ENCODE measurements at regions not wholly inside any gene's neighbourhood (a gene's known extent, or its start where the extent isn't known, plus 50 kb on each side); places are given as distances from the start of the nearest gene placed in this dataset.
A peak's percentile ranks its signal among the peaks of the same experiment; 100 is the strongest.

DNA sequence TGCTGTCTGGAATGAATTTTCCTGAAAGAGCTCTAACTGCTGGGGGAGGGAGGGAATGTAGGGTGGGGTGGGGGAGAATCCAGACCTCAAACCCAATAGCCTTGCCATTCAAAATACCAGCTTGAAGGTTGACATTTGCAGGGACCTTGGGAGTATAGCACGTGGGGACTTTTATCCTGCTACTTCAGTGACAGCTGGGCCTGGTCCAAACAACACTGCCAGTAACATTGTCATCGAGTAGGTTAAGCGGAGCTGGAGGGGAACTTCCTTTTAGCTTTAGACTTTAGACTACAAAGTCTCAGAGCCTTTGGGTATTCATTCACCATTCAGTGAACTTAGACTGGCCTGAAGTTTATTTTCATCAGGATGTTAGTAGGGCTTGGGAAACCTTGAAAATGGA is 248.7 kb downstream of the MEIS1 start:
- Histone ChIP-seq H4K12ac (ENCODE audit: low read depth, low read length) (no peak overlapping the region), H3K27me3 (ENCODE audit: insufficient read depth, low read length) (no peaks in the 10 kb centered on the region), H2BK12ac (ENCODE audit: low read length) (no peak overlapping the region), H4K91ac (ENCODE audit: low read depth, low read length) (no peak overlapping the region), H3K4me3 (ENCODE audit: low read depth, low read length) (no peak overlapping the region), H3K4me2 (ENCODE audit: low read length) (no peak overlapping the region), H3K79me1 (ENCODE audit: low read length) (no peaks in the 10 kb centered on the region), H3K23ac (ENCODE audit: low read length) (no peak overlapping the region), H2BK120ac (ENCODE audit: insufficient read depth, low read length, poor library complexity) (no peak overlapping the region), H3K27ac (ENCODE audit: low read depth, low read length) (no peak overlapping the region), H3K79me2 (ENCODE audit: control insufficient read depth, insufficient read depth, low read length, poor library complexity) (no peaks in the 10 kb centered on the region), H3K4me1 (ENCODE audit: control insufficient read depth in 1 of 2, insufficient read depth in 2 of 2, low read length in 2 of 2) (no peaks in the 10 kb centered on the region), H2AFZ (ENCODE audit: insufficient read depth, low read length, poor library complexity) (no peak overlapping the region), H2BK5ac (ENCODE audit: low read depth, low read length, poor library complexity) (no peak overlapping the region), H3K9me3 (ENCODE audit: insufficient read depth, low read depth, low read length) (no peaks in the 10 kb centered on the region), H3K9ac (ENCODE audit: low read length) (no peak overlapping the region), H3K18ac (ENCODE audit: low read length) (no peak overlapping the region), H3K36me3 (ENCODE audit: control insufficient read depth in 1 of 2, insufficient read depth in 2 of 2, low read length in 2 of 2) (no peaks in the 10 kb centered on the region), H4K8ac (ENCODE audit: low read depth, low read length) (no peak overlapping the region), H2AK5ac (ENCODE audit: low read length) (no peak overlapping the region), H3K4ac (ENCODE audit: low read depth, low read length) (no peak overlapping the region), H3K14ac (ENCODE audit: low read length) (no peak overlapping the region)
- DNase-seq: no peak
- WGBS (ENCODE audit: extremely low coverage, insufficient coverage, insufficient read length): no CpG with 5 or more reads among the region's 3 CpGs

DNA sequence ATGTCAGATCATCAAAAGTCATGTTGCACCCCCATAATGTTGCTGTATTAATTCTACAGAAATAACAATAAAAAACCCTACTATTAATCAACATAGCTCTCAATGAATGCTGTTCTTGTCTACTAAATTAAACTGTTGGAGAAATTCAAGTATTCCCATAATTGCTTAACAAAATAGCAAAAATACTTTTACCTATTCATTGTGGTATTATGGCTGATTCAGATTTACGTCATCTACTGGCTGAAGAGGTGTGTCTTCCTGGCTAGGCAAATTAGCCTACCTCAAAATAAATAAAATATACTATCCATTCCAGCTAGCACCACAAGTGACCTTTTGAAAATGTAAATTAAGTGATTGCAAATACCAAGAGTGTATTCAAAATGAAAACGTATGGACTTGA is 249.4 kb downstream of the MEIS1 start:
- Histone ChIP-seq H3K4me2 (ENCODE audit: low read length) (no peak overlapping the region), H2BK12ac (ENCODE audit: low read length) (no peak overlapping the region), H3K79me1 (ENCODE audit: low read length) (no peaks in the 10 kb centered on the region), H3K23ac (ENCODE audit: low read length) (no peak overlapping the region), H3K18ac (ENCODE audit: low read length) (no peak overlapping the region), H3K36me3 (ENCODE audit: control insufficient read depth in 1 of 2, insufficient read depth in 2 of 2, low read length in 2 of 2) (no peaks in the 10 kb centered on the region), H4K12ac (ENCODE audit: low read depth, low read length) (no peak overlapping the region), H3K14ac (ENCODE audit: low read length) (no peak overlapping the region), H3K4me1 (ENCODE audit: control insufficient read depth in 1 of 2, insufficient read depth in 2 of 2, low read length in 2 of 2) (no peaks in the 10 kb centered on the region), H3K9ac (ENCODE audit: low read length) (no peak overlapping the region), H3K4me3 (ENCODE audit: low read depth, low read length) (no peak overlapping the region), H3K79me2 (ENCODE audit: control insufficient read depth, insufficient read depth, low read length, poor library complexity) (no peaks in the 10 kb centered on the region), H4K91ac (ENCODE audit: low read depth, low read length) (no peak overlapping the region), H2AK5ac (ENCODE audit: low read length) (no peak overlapping the region), H3K9me3 (ENCODE audit: insufficient read depth, low read depth, low read length) (no peaks in the 10 kb centered on the region), H2BK5ac (ENCODE audit: low read depth, low read length, poor library complexity) (no peak overlapping the region), H2AFZ (ENCODE audit: insufficient read depth, low read length, poor library complexity) (no peak overlapping the region), H3K4ac (ENCODE audit: low read depth, low read length) (no peak overlapping the region), H3K27ac (ENCODE audit: low read depth, low read length) (no peak overlapping the region), H3K27me3 (ENCODE audit: insufficient read depth, low read length) (no peaks in the 10 kb centered on the region), H2BK120ac (ENCODE audit: insufficient read depth, low read length, poor library complexity) (no peak overlapping the region), H4K8ac (ENCODE audit: low read depth, low read length) (no peak overlapping the region)
- WGBS (ENCODE audit: extremely low coverage, insufficient coverage, insufficient read length): no CpG with 5 or more reads among the region's 2 CpGs
- DNase-seq: peak in 1 of 2 donors; percentile 55

DNA sequence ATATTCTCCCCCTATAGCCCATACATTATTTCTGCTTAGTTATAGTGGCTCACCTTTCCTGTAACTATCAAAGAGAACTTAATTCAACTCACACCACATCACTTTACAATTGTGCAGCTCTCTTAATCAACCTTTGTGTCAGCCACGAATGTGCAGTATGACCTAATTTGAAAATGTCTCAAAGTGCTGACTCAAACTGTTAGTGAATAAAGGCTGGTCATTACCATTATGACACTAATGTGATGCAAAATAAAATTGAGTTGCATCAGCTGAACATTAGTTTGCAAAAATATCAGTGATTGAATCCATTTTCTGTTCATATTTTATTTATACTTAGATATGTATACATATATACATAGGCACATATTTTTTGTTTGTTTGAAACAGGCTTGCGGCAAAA is 251.8 kb downstream of the MEIS1 start:
- no peaks in the 10 kb centered on the region for H3K27me3 ChIP-seq (ENCODE audit: insufficient read depth, low read length)
- H3K9ac ChIP-seq (ENCODE audit: low read length): no peak overlapping the region
- H3K36me3 ChIP-seq (ENCODE audit: control insufficient read depth in 1 of 2, insufficient read depth in 2 of 2, low read length in 2 of 2): no peaks in the 10 kb centered on the region
- no peaks in the 10 kb centered on the region for H3K9me3 ChIP-seq (ENCODE audit: insufficient read depth, low read depth, low read length)
- H3K14ac ChIP-seq (ENCODE audit: low read length): no peak overlapping the region
- H2AK5ac ChIP-seq (ENCODE audit: low read length): no peak overlapping the region
- H2AFZ ChIP-seq (ENCODE audit: insufficient read depth, low read length, poor library complexity): no peak overlapping the region
- no CpG with 5 or more reads among the region's 2 CpGs for WGBS (ENCODE audit: extremely low coverage, insufficient coverage, insufficient read length)
- no peak overlapping the region for H3K18ac ChIP-seq (ENCODE audit: low read length)
- no peak overlapping the region for H2BK12ac ChIP-seq (ENCODE audit: low read length)
- no peaks in the 10 kb centered on the region for H3K79me1 ChIP-seq (ENCODE audit: low read length)
- no peak overlapping the region for H2BK120ac ChIP-seq (ENCODE audit: insufficient read depth, low read length, poor library complexity)
- no peak overlapping the region for H4K12ac ChIP-seq (ENCODE audit: low read depth, low read length)
- no peak overlapping the region for H3K4me3 ChIP-seq (ENCODE audit: low read depth, low read length)
- H2BK5ac ChIP-seq (ENCODE audit: low read depth, low read length, poor library complexity): no peak overlapping the region
- no peak overlapping the region for H3K4me2 ChIP-seq (ENCODE audit: low read length)
- H4K8ac ChIP-seq (ENCODE audit: low read depth, low read length): no peak overlapping the region
- no peak overlapping the region for H3K4ac ChIP-seq (ENCODE audit: low read depth, low read length)
- no peak overlapping the region for H3K27ac ChIP-seq (ENCODE audit: low read depth, low read length)
- H4K91ac ChIP-seq (ENCODE audit: low read depth, low read length): no peak overlapping the region
- no peaks in the 10 kb centered on the region for H3K4me1 ChIP-seq (ENCODE audit: control insufficient read depth in 1 of 2, insufficient read depth in 2 of 2, low read length in 2 of 2)
- DNase-seq: no peak
- no peaks in the 10 kb centered on the region for H3K79me2 ChIP-seq (ENCODE audit: control insufficient read depth, insufficient read depth, low read length, poor library complexity)
- H3K23ac ChIP-seq (ENCODE audit: low read length): no peak overlapping the region

DNA sequence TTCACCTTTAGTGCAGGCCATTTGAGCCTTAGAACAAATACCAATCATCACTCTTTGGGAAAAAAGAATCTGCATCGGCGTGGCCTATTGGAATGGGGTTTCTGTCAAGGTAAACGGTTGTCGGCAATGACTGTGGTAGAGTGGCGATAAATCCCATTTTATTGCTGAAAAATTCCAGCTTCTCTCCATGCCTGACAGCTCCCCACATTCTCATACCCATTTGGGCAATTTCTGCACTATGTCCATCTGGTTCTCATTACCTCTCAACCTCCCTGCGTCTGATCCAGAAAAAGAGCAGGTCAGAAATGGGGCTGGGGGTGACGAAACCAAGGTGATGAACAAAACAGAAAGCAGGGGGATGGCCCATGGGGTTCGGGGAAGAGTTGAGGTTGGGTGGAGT is 254.0 kb downstream of the MEIS1 start:
- Histone ChIP-seq H3K4me2 (ENCODE audit: low read length) (no peak overlapping the region), H3K79me1 (ENCODE audit: low read length) (no peaks in the 10 kb centered on the region), H3K27me3 (ENCODE audit: insufficient read depth, low read length) (no peaks in the 10 kb centered on the region), H2BK5ac (ENCODE audit: low read depth, low read length, poor library complexity) (no peak overlapping the region), H3K4ac (ENCODE audit: low read depth, low read length) (no peak overlapping the region), H2BK120ac (ENCODE audit: insufficient read depth, low read length, poor library complexity) (no peak overlapping the region), H3K4me3 (ENCODE audit: low read depth, low read length) (no peak overlapping the region), H4K91ac (ENCODE audit: low read depth, low read length) (no peak overlapping the region), H4K8ac (ENCODE audit: low read depth, low read length) (no peak overlapping the region), H3K9me3 (ENCODE audit: insufficient read depth, low read depth, low read length) (no peaks in the 10 kb centered on the region), H3K9ac (ENCODE audit: low read length) (no peak overlapping the region), H3K4me1 (ENCODE audit: control insufficient read depth in 1 of 2, insufficient read depth in 2 of 2, low read length in 2 of 2) (no peaks in the 10 kb centered on the region), H3K14ac (ENCODE audit: low read length) (no peak overlapping the region), H3K36me3 (ENCODE audit: control insufficient read depth in 1 of 2, insufficient read depth in 2 of 2, low read length in 2 of 2) (no peaks in the 10 kb centered on the region), H3K27ac (ENCODE audit: low read depth, low read length) (no peak overlapping the region), H3K79me2 (ENCODE audit: control insufficient read depth, insufficient read depth, low read length, poor library complexity) (no peaks in the 10 kb centered on the region), H2AFZ (ENCODE audit: insufficient read depth, low read length, poor library complexity) (no peak overlapping the region), H4K12ac (ENCODE audit: low read depth, low read length) (no peak overlapping the region), H2BK12ac (ENCODE audit: low read length) (no peak overlapping the region), H2AK5ac (ENCODE audit: low read length) (no peak overlapping the region), H3K23ac (ENCODE audit: low read length) (no peak overlapping the region), H3K18ac (ENCODE audit: low read length) (no peak overlapping the region)
- WGBS (ENCODE audit: extremely low coverage, insufficient coverage, insufficient read length): no CpG with 5 or more reads among the region's 8 CpGs
- DNase-seq: no peak
